ENCODE measurements at regions not wholly inside any gene's neighbourhood (a gene's known extent, or its start where the extent isn't known, plus 50 kb on each side); places are given as distances from the start of the nearest gene placed in this dataset.

DNA sequence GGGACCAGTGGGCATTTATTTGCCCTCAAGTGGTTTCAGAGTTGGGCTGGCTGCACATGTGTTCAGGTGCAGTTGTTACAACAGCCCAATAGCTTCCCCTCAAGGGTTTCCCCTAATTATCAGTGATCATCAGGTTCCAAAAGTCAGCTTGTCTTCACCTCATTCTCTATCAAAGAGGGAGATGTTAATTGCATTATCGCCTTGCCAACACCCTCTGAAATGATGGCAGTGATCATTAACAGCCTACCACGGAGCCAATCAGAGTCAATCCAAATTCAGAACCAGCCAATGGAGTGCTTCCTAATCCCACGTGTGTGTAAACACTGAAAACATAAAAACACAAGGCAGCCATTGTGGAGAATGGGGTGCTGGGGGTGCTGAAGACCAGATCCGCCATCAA is 248.4 kb upstream of the ZNF507 start:
- no peak overlapping the region for H3K4me3 ChIP-seq
- H3K9me3 ChIP-seq, result 0 out of 2 replicates have a peak, but pooled peaks cover 3% of the 10 kb centered on the region
- DNase-seq (ENCODE audit: low spot score in 2 of 2), result no peak
- H3K36me3 ChIP-seq (replicated peaks), result no peaks in the 10 kb centered on the region
- no peaks in the 10 kb centered on the region for H3K27me3 ChIP-seq (ENCODE audit: low read depth)
- in situ Hi-C loops (cut with MboI; ENCODE audit: low sequenced_read_pairs), result no loop called here
- H3K4me1 ChIP-seq, result 0 out of 2 replicates have a peak, but pooled peaks cover 3% of the 10 kb centered on the region

DNA sequence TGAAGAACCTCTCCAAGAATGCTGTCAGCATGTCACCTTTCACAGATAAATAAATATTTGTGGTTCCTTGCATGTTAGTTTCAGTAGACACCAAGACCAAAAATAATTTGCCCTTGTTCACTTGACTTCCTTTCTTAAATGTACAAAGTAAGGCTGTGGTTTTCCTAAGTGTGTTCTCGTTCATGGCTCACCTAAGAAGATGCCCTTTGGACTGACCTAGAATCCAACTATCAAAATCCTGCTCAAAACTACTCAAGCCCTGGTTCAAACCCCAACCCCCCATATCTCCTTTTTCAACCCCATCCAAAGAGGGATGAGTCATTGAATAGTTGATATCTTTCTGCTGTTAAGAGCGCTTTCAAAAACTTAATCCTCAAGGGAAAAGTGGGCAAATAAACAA is 247.8 kb upstream of the ZNF507 start:
- no peaks in the 10 kb centered on the region for H3K27me3 ChIP-seq (ENCODE audit: low read depth)
- H3K9me3 ChIP-seq, result 0 out of 2 replicates have a peak, but pooled peaks cover 3% of the 10 kb centered on the region
- H3K4me1 ChIP-seq, result 0 out of 2 replicates have a peak, but pooled peaks cover 3% of the 10 kb centered on the region
- H3K4me3 ChIP-seq, result no peak overlapping the region
- in situ Hi-C loops (cut with MboI; ENCODE audit: low sequenced_read_pairs), result no loop called here
- no peaks in the 10 kb centered on the region for H3K36me3 ChIP-seq (replicated peaks)
- no peak for DNase-seq (ENCODE audit: low spot score in 2 of 2)

DNA sequence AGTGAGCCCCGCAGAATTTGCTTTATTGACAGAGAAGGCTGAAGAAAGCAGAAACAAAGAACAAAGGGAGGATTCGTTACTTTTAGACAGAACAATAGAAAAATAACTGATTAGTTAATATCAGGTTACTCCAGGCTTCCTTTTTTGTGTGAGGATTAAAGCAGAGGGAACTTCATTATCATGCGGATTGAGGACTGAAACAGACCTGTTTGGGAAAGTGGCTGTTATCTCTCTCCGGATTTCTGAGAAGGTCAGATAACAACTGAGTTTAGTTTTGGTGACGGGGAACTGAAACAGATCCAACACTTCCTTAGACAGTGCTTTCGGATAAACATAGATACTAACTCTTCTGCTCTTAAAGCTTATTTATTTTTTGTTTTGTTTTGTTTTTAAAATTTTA is 246.4 kb upstream of the ZNF507 start:
- H3K4me3 ChIP-seq, result no peak overlapping the region
- peaks cover 4% of the 10 kb centered on the region; the same call in 1 of the 2 replicates for H3K4me1 ChIP-seq
- H3K36me3 ChIP-seq (replicated peaks), result no peaks in the 10 kb centered on the region
- in situ Hi-C loops (cut with MboI; ENCODE audit: low sequenced_read_pairs), result no loop called here
- H3K27me3 ChIP-seq (ENCODE audit: low read depth), result no peaks in the 10 kb centered on the region
- DNase-seq (ENCODE audit: low spot score in 2 of 2), result peak in 1 of 2 experiments; percentile 10
- H3K9me3 ChIP-seq, result 0 out of 2 replicates have a peak, but pooled peaks cover 3% of the 10 kb centered on the region

DNA sequence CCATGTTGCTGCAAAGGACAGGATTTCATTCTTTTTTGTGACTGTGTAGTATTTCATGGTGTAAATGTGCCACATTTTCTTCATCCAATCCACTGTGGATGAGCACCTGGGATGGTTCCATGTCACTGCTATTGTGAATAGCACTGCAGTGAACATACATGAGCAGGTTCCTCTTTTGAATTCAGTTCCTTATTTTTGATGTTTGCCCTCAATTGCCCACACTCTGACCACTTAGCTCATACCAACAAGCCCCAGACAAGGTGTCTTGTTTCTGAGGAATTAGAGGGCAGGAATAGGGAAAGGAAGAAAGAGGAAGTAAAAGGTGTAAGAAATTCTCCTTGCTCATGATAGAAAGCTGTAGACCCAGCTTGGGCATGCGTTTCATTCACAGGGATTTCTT is 244.2 kb upstream of the ZNF507 start:
- 0 out of 2 replicates have a peak, but pooled peaks cover 3% of the 10 kb centered on the region for H3K9me3 ChIP-seq
- in situ Hi-C loops (cut with MboI; ENCODE audit: low sequenced_read_pairs), result no loop called here

DNA sequence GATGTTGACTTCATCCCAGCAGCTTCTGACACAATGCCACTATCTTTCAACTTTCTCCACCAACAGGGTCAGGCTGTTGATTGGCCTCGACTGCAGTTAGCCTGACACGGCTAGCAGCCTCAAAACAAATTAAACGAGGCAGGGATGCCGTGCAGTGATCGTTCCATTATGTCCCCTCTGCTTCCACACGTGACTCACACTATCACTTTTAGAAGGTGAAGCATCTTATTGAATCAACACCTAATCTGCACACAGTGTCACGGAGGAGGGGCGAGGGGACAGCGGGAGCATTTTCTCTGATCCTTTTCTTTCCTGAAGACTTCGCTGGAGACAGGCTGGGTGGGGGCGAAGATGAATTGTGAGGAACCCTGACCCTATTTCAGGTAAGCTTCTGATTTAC is 241.9 kb upstream of the ZNF507 start:
- Histone ChIP-seq H3K27me3 (ENCODE audit: low read depth) (no peaks in the 10 kb centered on the region; the same call in 1 of the 2 replicates), H3K36me3 (replicated peaks) (no peaks in the 10 kb centered on the region), H3K4me1 (peaks cover 12% of the 10 kb centered on the region), H3K4me3 (no peak overlapping the region), H3K9me3 (0 out of 2 replicates have a peak, but pooled peaks cover 3% of the 10 kb centered on the region)
- no peak for DNase-seq (ENCODE audit: low spot score in 2 of 2)
- in situ Hi-C loops (cut with MboI; ENCODE audit: low sequenced_read_pairs), result no loop called here

More for the DNA sequence above, 244.2 kb upstream of the ZNF507 start:
- H3K27me3 ChIP-seq (ENCODE audit: low read depth), result no peaks in the 10 kb centered on the region; the same call in 1 of the 2 replicates
- H3K4me1 ChIP-seq, result peaks cover 15% of the 10 kb centered on the region
- no peak for DNase-seq (ENCODE audit: low spot score in 2 of 2)
- no peak overlapping the region for H3K4me3 ChIP-seq
- H3K36me3 ChIP-seq (replicated peaks), result no peaks in the 10 kb centered on the region

DNA sequence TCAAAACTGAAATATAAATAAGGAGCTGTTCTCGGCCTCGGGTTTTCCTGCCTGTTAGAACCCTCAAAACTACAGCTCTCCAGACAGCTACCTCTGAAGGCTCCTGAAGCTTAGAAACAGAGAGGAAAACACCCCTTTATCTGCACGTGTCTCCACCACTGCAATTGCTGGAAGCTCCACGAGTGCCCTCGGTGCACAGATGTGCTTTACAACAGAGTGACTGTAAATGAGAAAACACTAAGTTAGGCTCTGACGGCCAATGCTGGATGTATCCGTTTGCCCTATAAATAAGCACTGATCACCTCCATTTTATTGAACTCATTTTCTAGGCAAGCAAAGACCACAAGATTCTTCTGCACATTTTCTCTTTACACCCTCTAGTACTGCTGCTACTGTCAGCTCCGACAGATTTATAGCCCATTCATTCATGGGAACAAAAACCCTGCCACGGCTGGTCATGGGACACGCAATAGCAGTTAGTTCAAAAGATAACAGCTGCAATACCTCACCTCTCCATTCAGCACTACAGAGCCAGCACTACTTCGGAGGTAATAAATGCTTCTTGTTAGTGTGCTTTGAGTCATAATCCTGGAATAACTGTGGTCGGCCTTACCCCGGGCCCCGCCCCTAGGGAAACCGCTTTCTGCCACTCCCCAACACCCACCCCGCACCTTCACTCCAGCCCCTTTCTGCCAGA is 241.1 kb upstream of the ZNF507 start:
- in situ Hi-C loops (cut with MboI; ENCODE audit: low sequenced_read_pairs), result no loop called here
- H3K36me3 ChIP-seq (replicated peaks), result no peaks in the 10 kb centered on the region
- peak; percentile 75 to 91 for DNase-seq (ENCODE audit: low spot score in 2 of 2)
- H3K27me3 ChIP-seq (ENCODE audit: low read depth), result no peaks in the 10 kb centered on the region; the same call in 1 of the 2 replicates
- no peak overlapping the region for H3K4me3 ChIP-seq
- H3K4me1 ChIP-seq, result peaks cover 12% of the 10 kb centered on the region
- 0 out of 2 replicates have a peak, but pooled peaks cover 3% of the 10 kb centered on the region for H3K9me3 ChIP-seq

DNA sequence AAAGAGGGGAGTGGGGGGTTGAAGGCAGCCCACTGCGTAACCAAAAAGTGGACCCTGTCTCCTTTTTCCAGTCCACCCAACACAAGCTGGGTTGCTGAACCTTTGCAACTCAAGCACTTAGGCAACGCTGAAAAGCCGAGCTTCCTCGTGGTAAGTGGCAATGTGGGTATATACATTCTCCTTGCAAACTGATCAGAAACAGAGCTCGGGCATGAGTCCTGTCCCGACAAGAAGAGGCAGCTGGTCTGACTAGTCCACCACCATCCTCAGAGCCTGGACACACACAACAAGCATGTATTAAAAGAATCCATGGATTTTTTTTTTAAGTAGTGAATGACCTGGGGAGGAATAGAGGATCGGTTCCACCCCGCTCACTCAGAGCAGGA is 240.6 kb upstream of the ZNF507 start:
- no peak for DNase-seq (ENCODE audit: low spot score in 2 of 2)
- no peaks in the 10 kb centered on the region for H3K36me3 ChIP-seq (replicated peaks)
- in situ Hi-C loops (cut with MboI; ENCODE audit: low sequenced_read_pairs), result no loop called here

DNA sequence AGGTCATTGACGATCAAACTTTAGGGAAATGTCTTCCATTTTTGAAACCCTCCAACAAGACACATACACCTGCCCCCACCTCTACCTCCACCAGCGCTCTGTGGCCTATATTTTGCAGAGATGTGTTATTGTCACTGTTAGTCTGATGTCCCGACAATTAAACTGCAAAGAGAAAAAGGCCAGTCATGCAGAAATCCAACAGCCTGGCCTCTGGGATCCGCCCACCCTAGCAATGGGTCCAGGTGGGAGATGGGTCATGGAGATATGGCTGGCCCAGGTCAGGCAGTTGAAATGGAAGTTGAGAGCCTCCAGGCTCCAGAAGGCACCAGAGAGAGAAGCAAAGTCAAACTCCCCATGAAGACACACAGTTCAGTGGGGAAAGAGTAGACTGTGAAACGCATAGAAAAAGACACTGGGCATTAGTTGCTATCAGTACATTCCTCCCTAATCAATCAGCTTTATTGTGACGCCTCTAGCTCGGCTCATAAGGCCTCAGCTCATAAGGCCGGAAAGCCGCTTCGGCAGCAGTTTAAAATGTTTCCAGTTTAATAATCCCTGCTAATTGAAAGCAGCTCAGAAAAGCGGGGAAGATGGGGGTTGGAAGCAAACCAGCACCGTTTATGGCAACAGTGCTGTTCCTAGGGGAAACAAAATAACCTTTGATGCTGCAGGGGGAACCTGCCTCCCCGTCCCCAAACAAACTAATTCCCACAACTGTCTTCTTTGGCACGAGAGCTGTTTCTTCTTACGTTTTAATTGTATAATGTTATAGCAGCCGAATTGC is 239.7 kb upstream of the ZNF507 start:
- Histone ChIP-seq H3K4me3 (no peak overlapping the region), H3K9me3 (0 out of 2 replicates have a peak, but pooled peaks cover 3% of the 10 kb centered on the region), H3K4me1 (peaks cover 12% of the 10 kb centered on the region), H3K27me3 (ENCODE audit: low read depth) (no peaks in the 10 kb centered on the region; the same call in 1 of the 2 replicates), H3K36me3 (replicated peaks) (no peaks in the 10 kb centered on the region)
- in situ Hi-C loops (cut with MboI; ENCODE audit: low sequenced_read_pairs), result no loop called here
- DNase-seq (ENCODE audit: low spot score in 2 of 2), result no peak

More for the DNA sequence above, 240.6 kb upstream of the ZNF507 start:
- Histone ChIP-seq H3K4me3 (no peak overlapping the region), H3K9me3 (0 out of 2 replicates have a peak, but pooled peaks cover 3% of the 10 kb centered on the region), H3K27me3 (ENCODE audit: low read depth) (no peaks in the 10 kb centered on the region; the same call in 1 of the 2 replicates), H3K4me1 (peaks cover 12% of the 10 kb centered on the region)

DNA sequence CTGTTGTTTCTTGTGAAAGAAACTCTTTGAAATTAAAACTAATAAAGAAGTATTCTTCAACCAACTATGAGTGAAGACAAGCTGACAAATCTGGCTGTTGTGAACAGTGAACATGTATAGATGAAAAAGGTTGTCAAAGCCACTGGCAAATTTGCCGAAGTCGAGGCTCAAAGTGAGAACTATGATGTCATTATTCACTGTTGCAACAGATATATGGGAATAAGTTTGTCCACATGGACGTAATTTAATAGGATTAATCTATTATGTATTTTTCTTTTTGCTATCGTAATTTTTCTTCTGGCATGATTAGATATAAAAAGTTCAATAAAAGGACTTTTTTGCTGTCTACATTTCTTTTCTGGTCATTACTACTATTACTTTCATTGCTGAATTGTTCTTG is 223.2 kb upstream of the ZNF507 start:
- no peak for DNase-seq (ENCODE audit: low spot score in 2 of 2)
- Histone ChIP-seq H3K36me3 (replicated peaks) (no peaks in the 10 kb centered on the region), H3K27me3 (ENCODE audit: low read depth) (no peaks in the 10 kb centered on the region), H3K9me3 (no peaks in the 10 kb centered on the region), H3K4me1 (no peaks in the 10 kb centered on the region), H3K4me3 (no peak overlapping the region)
- in situ Hi-C loops (cut with MboI; ENCODE audit: low sequenced_read_pairs), result no loop called here

DNA sequence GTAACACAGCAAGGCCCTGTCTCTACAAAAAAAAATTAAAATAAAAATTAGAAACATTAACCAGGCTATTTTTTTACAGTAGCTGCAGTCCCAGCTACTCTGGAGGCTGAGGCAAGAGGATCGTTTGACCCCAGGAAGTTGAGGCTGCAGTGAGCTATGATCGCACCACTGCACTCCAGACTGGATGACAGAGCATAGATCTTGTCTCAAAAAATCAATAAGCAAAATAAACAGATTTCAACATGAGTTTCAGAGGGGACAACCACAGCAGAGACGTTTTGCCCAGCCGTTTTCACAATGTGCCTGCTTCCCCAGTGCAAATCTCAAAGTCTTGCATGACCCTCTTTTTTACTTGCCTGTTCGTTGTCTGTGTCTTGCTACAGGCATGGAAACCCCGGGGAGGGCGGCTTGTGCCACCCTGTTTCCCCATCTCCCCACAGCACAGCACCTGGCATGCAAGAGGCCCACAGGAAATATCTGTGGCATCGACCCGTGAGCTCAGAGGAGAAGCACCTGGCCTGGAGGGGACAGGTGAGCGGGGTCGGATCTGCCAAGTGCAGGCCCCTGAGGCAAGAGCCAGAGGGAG is 222.0 kb upstream of the ZNF507 start:
- DNase-seq (ENCODE audit: low spot score in 2 of 2), result no peak
- in situ Hi-C loops (cut with MboI; ENCODE audit: low sequenced_read_pairs), result no loop called here

DNA sequence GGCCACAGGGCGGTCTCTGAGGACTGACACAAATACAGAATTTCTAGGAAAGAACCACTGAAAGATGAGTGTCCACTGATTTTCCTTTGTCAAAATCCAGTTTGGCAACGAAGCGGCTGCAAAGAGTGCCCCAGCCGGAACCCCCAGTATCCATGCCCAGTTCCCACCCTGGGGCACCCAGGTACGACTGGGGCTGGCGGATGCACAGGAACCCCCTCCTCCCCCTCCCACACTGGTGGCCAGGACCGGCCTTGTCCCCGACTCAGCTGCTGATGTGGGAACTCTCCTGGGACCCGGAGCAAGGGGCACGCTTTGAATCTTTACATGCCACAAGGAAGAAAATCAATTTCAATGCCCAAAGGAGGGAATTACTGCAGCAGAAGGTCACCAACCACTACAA is 220.8 kb upstream of the ZNF507 start:
- H3K4me3 ChIP-seq, result no peak overlapping the region
- no peaks in the 10 kb centered on the region for H3K27me3 ChIP-seq (ENCODE audit: low read depth)
- in situ Hi-C loops (cut with MboI; ENCODE audit: low sequenced_read_pairs), result no loop called here

More for the DNA sequence above, 222.0 kb upstream of the ZNF507 start:
- no peaks in the 10 kb centered on the region for H3K9me3 ChIP-seq
- no peaks in the 10 kb centered on the region for H3K4me1 ChIP-seq
- no peaks in the 10 kb centered on the region for H3K27me3 ChIP-seq (ENCODE audit: low read depth)
- H3K4me3 ChIP-seq, result no peak overlapping the region
- H3K36me3 ChIP-seq (replicated peaks), result no peaks in the 10 kb centered on the region

DNA sequence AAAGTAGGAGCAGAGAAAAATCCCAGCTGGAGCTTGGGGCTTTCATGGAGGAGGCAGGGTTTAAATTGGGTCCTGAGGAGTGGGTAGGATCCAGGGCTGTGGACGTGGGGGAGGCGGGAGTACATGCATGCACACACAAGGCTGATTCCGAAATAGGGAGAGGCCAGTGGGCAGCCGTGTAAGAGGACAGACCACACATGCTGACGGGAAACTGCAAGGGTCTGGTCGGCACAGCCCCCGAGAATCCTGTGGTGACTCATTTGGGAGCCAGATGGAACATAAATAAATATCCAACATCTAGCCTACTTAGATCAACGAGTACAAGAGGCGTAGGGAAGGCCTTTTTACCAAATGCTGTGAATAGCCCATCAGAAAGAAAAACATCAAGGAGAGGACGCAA is 216.3 kb upstream of the ZNF507 start:
- H3K9me3 ChIP-seq, result no peaks in the 10 kb centered on the region
- DNase-seq (ENCODE audit: low spot score in 2 of 2), result no peak
- no peak overlapping the region for H3K4me3 ChIP-seq
- H3K36me3 ChIP-seq (replicated peaks), result no peaks in the 10 kb centered on the region
- in situ Hi-C loops (cut with MboI; ENCODE audit: low sequenced_read_pairs), result no loop called here
- no peaks in the 10 kb centered on the region for H3K4me1 ChIP-seq
- H3K27me3 ChIP-seq (ENCODE audit: low read depth), result no peaks in the 10 kb centered on the region

More for the DNA sequence above, 220.8 kb upstream of the ZNF507 start:
- no peaks in the 10 kb centered on the region for H3K9me3 ChIP-seq
- no peaks in the 10 kb centered on the region for H3K4me1 ChIP-seq
- no peak for DNase-seq (ENCODE audit: low spot score in 2 of 2)
- H3K36me3 ChIP-seq (replicated peaks), result no peaks in the 10 kb centered on the region

DNA sequence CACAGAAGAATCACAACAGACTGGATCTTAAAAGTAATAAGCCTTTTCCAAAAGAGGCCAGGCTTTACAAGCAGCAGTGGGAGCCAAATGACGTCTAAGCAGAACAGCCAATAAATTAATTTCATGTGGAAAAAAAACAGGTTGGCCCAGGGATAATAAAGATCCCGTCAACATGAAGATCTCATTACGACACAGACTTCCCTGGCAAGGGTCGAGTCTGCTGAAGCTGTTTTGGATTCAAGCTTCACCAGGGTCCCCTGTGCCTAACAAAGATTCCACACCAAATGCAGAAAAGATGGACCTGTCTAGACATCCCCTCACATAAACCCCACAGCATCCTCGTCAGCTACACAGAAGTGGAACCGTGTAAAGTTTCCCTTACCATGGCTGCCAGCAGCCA is 215.1 kb upstream of the ZNF507 start:
- in situ Hi-C loops (cut with MboI; ENCODE audit: low sequenced_read_pairs), result no loop called here
- DNase-seq (ENCODE audit: low spot score in 2 of 2), result no peak
- Histone ChIP-seq H3K4me3 (no peak overlapping the region), H3K27me3 (ENCODE audit: low read depth) (no peaks in the 10 kb centered on the region), H3K4me1 (no peaks in the 10 kb centered on the region), H3K9me3 (no peaks in the 10 kb centered on the region), H3K36me3 (replicated peaks) (no peaks in the 10 kb centered on the region)
